NT2/D1 (cell line): ENCODE measurements at regions not wholly inside any gene's neighbourhood (a gene's known extent, or its start where the extent isn't known, plus 50 kb on each side); places are given as distances from the start of the nearest gene placed in this dataset.
"Not testable (repeated sequence)": the region's sequence is repeated elsewhere in the genome, so short reads cannot be mapped to it uniquely, and the experiment has no call there.

ENCODE experiments used
- DNase-seq: peaks from one replicate; pipeline ENCODE4 v3.0.0-alpha.2; 2011; ENCODE audit warnings: low read depth, low spot score
- H3K27me3 ChIP-seq: 2 replicates; pipeline ENCODE4 v1.6.0; 2011; ENCODE audit warnings: mild to moderate bottlenecking; ENCODE audit not compliant: insufficient read length, insufficient read depth
- H3K36me3 ChIP-seq: 2 replicates; pipeline ENCODE4 v1.6.1; 2011; ENCODE audit warnings: mild to moderate bottlenecking, low read length, mixed read lengths; ENCODE audit not compliant: insufficient read depth, insufficient read length
- H3K4me1 ChIP-seq: 2 replicates; pipeline ENCODE4 v1.5.1; 2011; ENCODE audit not compliant: insufficient read depth, insufficient read length
- H3K4me3 ChIP-seq: 2 replicates; pipeline ENCODE4 v1.5.1; 2011; ENCODE audit warnings: low read depth; ENCODE audit not compliant: insufficient read length
- H3K9ac ChIP-seq: 2 replicates; pipeline ENCODE4 v1.6.0; 2011; ENCODE audit warnings: low read depth; ENCODE audit not compliant: insufficient read length
- H3K9me3 ChIP-seq: 2 replicates; pipeline ENCODE4 v1.5.1; 2011; ENCODE audit warnings: mild to moderate bottlenecking, low read length; ENCODE audit not compliant: insufficient read depth
- SUZ12 ChIP-seq: IDR thresholded peaks from 2 replicates; pipeline ENCODE4 v1.6.1; 2011; ENCODE audit not compliant: insufficient read length, insufficient read depth; ENCODE audit errors: extremely low read depth
- YY1 ChIP-seq: IDR thresholded peaks from 2 replicates; pipeline ENCODE4 v1.6.1; 2011; ENCODE audit not compliant: insufficient read length, insufficient read depth
- ZNF274 ChIP-seq: IDR thresholded peaks from 2 replicates; pipeline ENCODE4 v1.6.1; 2011; ENCODE audit warnings: mild to moderate bottlenecking, low read depth, low read length

- Histone ChIP-seq H3K36me3 (no peaks in the 10 kb centered on the region), H3K9me3 (peaks cover 19% of the 10 kb centered on the region), H3K4me1 (no peaks in the 10 kb centered on the region), H3K27me3 (no peaks in the 10 kb centered on the region), H3K4me3 (no peak overlapping the region), H3K9ac (no peak overlapping the region)
- DNase-seq, result no peak
- no peak for TF ChIP-seq ZNF274
- no peak for TF ChIP-seq YY1
- no peak for TF ChIP-seq SUZ12
Observed at GRCh38 chr5:82586181-82586580, 308.0 kb upstream of the RPS23 start.

GRCh38 chr5:82584631-82585030 is 306.5 kb upstream of the RPS23 start:
- DNase-seq, result no peak
- Histone ChIP-seq H3K36me3 (no peaks in the 10 kb centered on the region), H3K4me1 (no peaks in the 10 kb centered on the region), H3K9ac (no peak overlapping the region), H3K9me3 (peaks cover 4% of the 10 kb centered on the region), H3K27me3 (no peaks in the 10 kb centered on the region), H3K4me3 (no peak overlapping the region)
- TF ChIP-seq YY1, result no peak
- no peak for TF ChIP-seq ZNF274
- TF ChIP-seq SUZ12, result no peak

GRCh38 chr5:82583331-82583730 is 305.2 kb upstream of the RPS23 start:
- H3K9ac ChIP-seq, DNase-seq, H3K4me1 ChIP-seq, H3K9me3 ChIP-seq, H3K4me3 ChIP-seq, H3K27me3 ChIP-seq, H3K36me3 ChIP-seq: not testable (repeated sequence)

GRCh38 chr5:82564963-82565362 is 286.8 kb upstream of the RPS23 start:
- no peak for DNase-seq
- H3K9me3 ChIP-seq, result no peaks in the 10 kb centered on the region
- no peaks in the 10 kb centered on the region for H3K27me3 ChIP-seq
- no peak overlapping the region for H3K4me3 ChIP-seq
- H3K36me3 ChIP-seq, result no peaks in the 10 kb centered on the region
- H3K9ac ChIP-seq, result no peak overlapping the region
- TF ChIP-seq SUZ12 (no peak), ZNF274 (no peak)
- no peaks in the 10 kb centered on the region for H3K4me1 ChIP-seq

GRCh38 chr5:82563745-82564144 is 285.6 kb upstream of the RPS23 start:
- H3K27me3 ChIP-seq, result no peaks in the 10 kb centered on the region
- TF ChIP-seq SUZ12 (no peak), ZNF274 (no peak), YY1 (no peak)
- H3K4me3 ChIP-seq, result no peak overlapping the region
- H3K9ac ChIP-seq, result no peak overlapping the region
- no peak for DNase-seq
- H3K9me3 ChIP-seq, result no peaks in the 10 kb centered on the region
- H3K4me1 ChIP-seq, result no peaks in the 10 kb centered on the region
- no peaks in the 10 kb centered on the region for H3K36me3 ChIP-seq

GRCh38 chr5:82562696-82563240 is 284.6 kb upstream of the RPS23 start:
- no peak overlapping the region for H3K9ac ChIP-seq
- no peak for TF ChIP-seq ZNF274
- TF ChIP-seq YY1, result no peak
- TF ChIP-seq SUZ12, result no peak
- no peaks in the 10 kb centered on the region for H3K4me1 ChIP-seq

GRCh38 chr5:82561797-82562196 is 283.6 kb upstream of the RPS23 start:
- H3K9ac ChIP-seq, result no peak overlapping the region
- no peaks in the 10 kb centered on the region for H3K4me1 ChIP-seq
- no peaks in the 10 kb centered on the region for H3K27me3 ChIP-seq
- peaks cover 3% of the 10 kb centered on the region; the same call in 1 of the 2 replicates for H3K9me3 ChIP-seq
- no peak for DNase-seq
- no peaks in the 10 kb centered on the region for H3K36me3 ChIP-seq
- no peak overlapping the region for H3K4me3 ChIP-seq
- no peak for TF ChIP-seq ZNF274
- TF ChIP-seq YY1, result no peak
- no peak for TF ChIP-seq SUZ12

More at GRCh38 chr5:82562696-82563240, 284.6 kb upstream of the RPS23 start:
- H3K4me3 ChIP-seq, result no peak overlapping the region
- DNase-seq, result no peak
- no peaks in the 10 kb centered on the region for H3K36me3 ChIP-seq
- H3K27me3 ChIP-seq, result no peaks in the 10 kb centered on the region
- H3K9me3 ChIP-seq, result peaks cover 3% of the 10 kb centered on the region; the same call in 1 of the 2 replicates

- DNase-seq, result no peak
Observed at GRCh38 chr5:82560969-82561368, 282.8 kb upstream of the RPS23 start.

More at GRCh38 chr5:82560969-82561368, 282.8 kb upstream of the RPS23 start:
- no peaks in the 10 kb centered on the region for H3K4me1 ChIP-seq
- H3K4me3 ChIP-seq, result no peak overlapping the region
- no peak overlapping the region for H3K9ac ChIP-seq
- TF ChIP-seq ZNF274, result no peak
- TF ChIP-seq YY1, result no peak
- TF ChIP-seq SUZ12, result no peak
- H3K27me3 ChIP-seq, result no peaks in the 10 kb centered on the region
- H3K9me3 ChIP-seq, result peaks cover 3% of the 10 kb centered on the region; the same call in 1 of the 2 replicates
- no peaks in the 10 kb centered on the region for H3K36me3 ChIP-seq
